ENCODE measurements at regions not wholly inside any gene's neighbourhood (a gene's known extent, or its start where the extent isn't known, plus 50 kb on each side); places are given as distances from the start of the nearest gene placed in this dataset.

DNA sequence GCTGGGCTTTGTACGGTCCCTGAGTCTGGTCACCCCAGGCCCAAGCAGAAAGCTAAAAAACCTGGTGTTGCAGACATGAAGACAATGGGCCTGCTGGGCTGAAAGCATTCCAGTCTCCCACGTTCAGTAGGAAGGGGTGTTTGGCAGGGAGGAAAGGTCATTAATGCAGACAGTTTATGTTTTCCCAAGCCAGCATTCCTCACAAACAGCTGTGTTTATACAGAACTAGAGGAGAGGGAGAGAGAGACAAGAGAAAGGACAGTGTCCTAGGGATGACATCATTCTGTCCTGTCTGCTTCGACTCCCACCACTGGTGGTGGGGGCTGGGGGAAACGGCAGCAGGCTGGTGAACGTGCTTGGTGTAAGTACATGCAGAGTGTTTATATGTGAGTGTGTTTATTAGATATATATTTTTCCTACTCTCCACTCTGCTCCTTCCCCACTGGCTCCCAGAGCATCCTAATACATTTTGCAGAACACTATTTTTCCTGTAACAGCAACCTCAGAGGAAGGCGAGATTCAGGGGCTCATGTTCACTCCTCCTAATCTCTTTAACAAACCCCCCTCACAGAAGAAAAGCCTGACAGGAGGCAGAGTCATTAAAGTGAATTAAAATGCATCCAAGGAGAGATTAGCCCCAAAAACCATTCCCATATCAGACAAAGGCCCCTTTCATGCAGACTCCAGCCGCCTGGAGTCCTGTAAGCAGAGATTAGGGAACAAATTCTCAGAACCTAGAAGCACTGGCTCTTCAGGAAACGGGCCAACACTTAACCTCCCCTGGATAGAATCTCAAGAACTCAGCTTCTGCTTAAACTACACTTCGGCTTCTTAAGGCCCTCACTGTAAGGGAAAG, 380.4 kb downstream of the TNS1 start:
- TF ChIP-seq, protein P1, sequence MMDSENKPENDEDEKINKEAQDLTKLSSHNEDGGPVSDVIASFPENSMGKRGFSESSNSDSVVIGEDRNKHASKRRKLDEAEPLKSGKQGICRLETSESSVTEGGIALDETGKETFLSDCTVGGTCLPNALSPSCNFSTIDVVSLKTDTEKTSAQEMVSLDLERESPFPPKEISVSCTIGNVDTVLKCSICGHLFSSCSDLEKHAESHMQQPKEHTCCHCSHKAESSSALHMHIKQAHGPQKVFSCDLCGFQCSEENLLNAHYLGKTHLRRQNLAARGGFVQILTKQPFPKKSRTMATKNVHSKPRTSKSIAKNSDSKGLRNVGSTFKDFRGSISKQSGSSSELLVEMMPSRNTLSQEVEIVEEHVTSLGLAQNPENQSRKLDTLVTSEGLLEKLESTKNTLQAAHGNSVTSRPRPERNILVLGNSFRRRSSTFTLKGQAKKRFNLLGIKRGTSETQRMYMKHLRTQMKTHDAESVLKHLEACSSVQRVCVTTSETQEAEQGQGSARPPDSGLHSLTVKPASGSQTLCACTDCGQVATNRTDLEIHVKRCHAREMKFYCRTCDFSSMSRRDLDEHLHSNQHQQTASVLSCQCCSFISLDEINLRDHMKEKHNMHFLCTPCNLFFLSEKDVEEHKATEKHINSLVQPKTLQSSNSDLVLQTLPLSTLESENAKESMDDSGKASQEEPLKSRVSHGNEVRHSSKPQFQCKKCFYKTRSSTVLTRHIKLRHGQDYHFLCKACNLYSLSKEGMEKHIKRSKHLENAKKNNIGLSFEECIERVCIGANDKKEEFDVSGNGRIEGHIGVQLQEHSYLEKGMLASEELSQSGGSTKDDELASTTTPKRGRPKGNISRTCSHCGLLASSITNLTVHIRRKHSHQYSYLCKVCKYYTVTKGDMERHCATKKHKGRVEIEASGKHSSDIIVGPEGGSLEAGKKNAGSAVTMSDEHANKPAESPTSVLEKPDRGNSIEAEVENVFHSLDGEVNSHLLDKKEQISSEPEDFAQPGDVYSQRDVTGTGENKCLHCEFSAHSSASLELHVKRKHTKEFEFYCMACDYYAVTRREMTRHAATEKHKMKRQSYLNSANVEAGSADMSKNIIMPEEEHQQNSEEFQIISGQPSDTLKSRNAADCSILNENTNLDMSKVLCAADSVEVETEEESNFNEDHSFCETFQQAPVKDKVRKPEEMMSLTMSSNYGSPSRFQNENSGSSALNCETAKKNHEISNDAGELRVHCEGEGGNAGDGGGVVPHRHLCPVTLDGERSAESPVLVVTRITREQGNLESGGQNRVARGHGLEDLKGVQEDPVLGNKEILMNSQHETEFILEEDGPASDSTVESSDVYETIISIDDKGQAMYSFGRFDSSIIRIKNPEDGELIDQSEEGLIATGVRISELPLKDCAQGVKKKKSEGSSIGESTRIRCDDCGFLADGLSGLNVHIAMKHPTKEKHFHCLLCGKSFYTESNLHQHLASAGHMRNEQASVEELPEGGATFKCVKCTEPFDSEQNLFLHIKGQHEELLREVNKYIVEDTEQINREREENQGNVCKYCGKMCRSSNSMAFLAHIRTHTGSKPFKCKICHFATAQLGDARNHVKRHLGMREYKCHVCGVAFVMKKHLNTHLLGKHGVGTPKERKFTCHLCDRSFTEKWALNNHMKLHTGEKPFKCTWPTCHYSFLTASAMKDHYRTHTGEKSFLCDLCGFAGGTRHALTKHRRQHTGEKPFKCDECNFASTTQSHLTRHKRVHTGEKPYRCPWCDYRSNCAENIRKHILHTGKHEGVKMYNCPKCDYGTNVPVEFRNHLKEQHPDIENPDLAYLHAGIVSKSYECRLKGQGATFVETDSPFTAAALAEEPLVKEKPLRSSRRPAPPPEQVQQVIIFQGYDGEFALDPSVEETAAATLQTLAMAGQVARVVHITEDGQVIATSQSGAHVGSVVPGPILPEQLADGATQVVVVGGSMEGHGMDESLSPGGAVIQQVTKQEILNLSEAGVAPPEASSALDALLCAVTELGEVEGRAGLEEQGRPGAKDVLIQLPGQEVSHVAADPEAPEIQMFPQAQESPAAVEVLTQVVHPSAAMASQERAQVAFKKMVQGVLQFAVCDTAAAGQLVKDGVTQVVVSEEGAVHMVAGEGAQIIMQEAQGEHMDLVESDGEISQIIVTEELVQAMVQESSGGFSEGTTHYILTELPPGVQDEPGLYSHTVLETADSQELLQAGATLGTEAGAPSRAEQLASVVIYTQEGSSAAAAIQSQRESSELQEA (CRISPR knock-in tag; IDR thresholded peaks at IDR 0.05; ENCODE audit: not compliant biosample characterization): no peak
- no peak for TF ChIP-seq ZFP90 (CRISPR knock-in tag; IDR thresholded peaks at IDR 0.05; ENCODE audit: borderline replicate concordance)
- no peak for TF ChIP-seq POLR2A (IDR thresholded peaks at IDR 0.05; ENCODE audit: insufficient read depth in 1 of 2, low read depth in 2 of 2, low read length in 2 of 2)
- TF ChIP-seq, protein P2, sequence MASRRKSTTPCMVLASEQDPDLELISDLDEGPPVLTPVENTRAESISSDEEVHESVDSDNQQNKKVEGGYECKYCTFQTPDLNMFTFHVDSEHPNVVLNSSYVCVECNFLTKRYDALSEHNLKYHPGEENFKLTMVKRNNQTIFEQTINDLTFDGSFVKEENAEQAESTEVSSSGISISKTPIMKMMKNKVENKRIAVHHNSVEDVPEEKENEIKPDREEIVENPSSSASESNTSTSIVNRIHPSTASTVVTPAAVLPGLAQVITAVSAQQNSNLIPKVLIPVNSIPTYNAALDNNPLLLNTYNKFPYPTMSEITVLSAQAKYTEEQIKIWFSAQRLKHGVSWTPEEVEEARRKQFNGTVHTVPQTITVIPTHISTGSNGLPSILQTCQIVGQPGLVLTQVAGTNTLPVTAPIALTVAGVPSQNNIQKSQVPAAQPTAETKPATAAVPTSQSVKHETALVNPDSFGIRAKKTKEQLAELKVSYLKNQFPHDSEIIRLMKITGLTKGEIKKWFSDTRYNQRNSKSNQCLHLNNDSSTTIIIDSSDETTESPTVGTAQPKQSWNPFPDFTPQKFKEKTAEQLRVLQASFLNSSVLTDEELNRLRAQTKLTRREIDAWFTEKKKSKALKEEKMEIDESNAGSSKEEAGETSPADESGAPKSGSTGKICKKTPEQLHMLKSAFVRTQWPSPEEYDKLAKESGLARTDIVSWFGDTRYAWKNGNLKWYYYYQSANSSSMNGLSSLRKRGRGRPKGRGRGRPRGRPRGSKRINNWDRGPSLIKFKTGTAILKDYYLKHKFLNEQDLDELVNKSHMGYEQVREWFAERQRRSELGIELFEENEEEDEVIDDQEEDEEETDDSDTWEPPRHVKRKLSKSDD (CRISPR knock-in tag; IDR thresholded peaks at IDR 0.05; ENCODE audit: low read depth): no peak
- TF ChIP-seq ZNF572 (CRISPR knock-in tag; IDR thresholded peaks at IDR 0.05): no peak
- no peak for TF ChIP-seq ZNF569 (CRISPR knock-in tag; IDR thresholded peaks at IDR 0.05; ENCODE audit: borderline replicate concordance)
- TF ChIP-seq ZNF274 (CRISPR knock-in tag; IDR thresholded peaks at IDR 0.05): no peak
